ENCODE measurements at regions not wholly inside any gene's neighbourhood (a gene's known extent, or its start where the extent isn't known, plus 50 kb on each side); places are given as distances from the start of the nearest gene placed in this dataset.

- no peak overlapping the region for H3K9ac ChIP-seq (ENCODE audit: low read length)
- H3K4me1 ChIP-seq (ENCODE audit: control insufficient read depth, low read depth, low read length), result no peaks in the 10 kb centered on the region
- H3K36me3 ChIP-seq (ENCODE audit: control insufficient read depth, low read depth, low read length), result no peaks in the 10 kb centered on the region
- H3K27ac ChIP-seq (ENCODE audit: low read length), result no peak overlapping the region
- H3K9me3 ChIP-seq (ENCODE audit: control insufficient read depth, low read depth, low read length), result no peaks in the 10 kb centered on the region
- H3K27me3 ChIP-seq (ENCODE audit: control insufficient read depth, insufficient read depth, low read length), result no peaks in the 10 kb centered on the region
- no peak overlapping the region for H3K4me3 ChIP-seq (ENCODE audit: low read length)
These were observed 247.5 kb upstream of the GOLIM4 start for GRCh38 chr3:168342946-168343850.

- H3K27me3 ChIP-seq (ENCODE audit: control insufficient read depth, insufficient read depth, low read length), result no peaks in the 10 kb centered on the region
- no peaks in the 10 kb centered on the region for H3K4me1 ChIP-seq (ENCODE audit: control insufficient read depth, low read depth, low read length)
- no peak overlapping the region for H3K27ac ChIP-seq (ENCODE audit: low read length)
- H3K9ac ChIP-seq (ENCODE audit: low read length), result no peak overlapping the region
- no peak overlapping the region for H3K4me3 ChIP-seq (ENCODE audit: low read length)
- H3K9me3 ChIP-seq (ENCODE audit: control insufficient read depth, low read depth, low read length), result no peaks in the 10 kb centered on the region
- H3K36me3 ChIP-seq (ENCODE audit: control insufficient read depth, low read depth, low read length), result no peaks in the 10 kb centered on the region
These were observed 246.5 kb upstream of the GOLIM4 start for GRCh38 chr3:168341956-168342936.

GRCh38 chr3:168341192-168341815 is 245.6 kb upstream of the GOLIM4 start:
- Histone ChIP-seq H3K36me3 (ENCODE audit: control insufficient read depth, low read depth, low read length) (no peaks in the 10 kb centered on the region), H3K4me1 (ENCODE audit: control insufficient read depth, low read depth, low read length) (no peaks in the 10 kb centered on the region), H3K4me3 (ENCODE audit: low read length) (no peak overlapping the region), H3K27me3 (ENCODE audit: control insufficient read depth, insufficient read depth, low read length) (no peaks in the 10 kb centered on the region), H3K9ac (ENCODE audit: low read length) (no peak overlapping the region), H3K9me3 (ENCODE audit: control insufficient read depth, low read depth, low read length) (no peaks in the 10 kb centered on the region), H3K27ac (ENCODE audit: low read length) (no peak overlapping the region)

- H3K9me3 ChIP-seq (ENCODE audit: control insufficient read depth, low read depth, low read length), result no peaks in the 10 kb centered on the region
- no peak overlapping the region for H3K4me3 ChIP-seq (ENCODE audit: low read length)
- H3K9ac ChIP-seq (ENCODE audit: low read length), result no peak overlapping the region
- H3K4me1 ChIP-seq (ENCODE audit: control insufficient read depth, low read depth, low read length), result no peaks in the 10 kb centered on the region
- H3K27me3 ChIP-seq (ENCODE audit: control insufficient read depth, insufficient read depth, low read length), result no peaks in the 10 kb centered on the region
- no peaks in the 10 kb centered on the region for H3K36me3 ChIP-seq (ENCODE audit: control insufficient read depth, low read depth, low read length)
- H3K27ac ChIP-seq (ENCODE audit: low read length), result no peak overlapping the region
These were observed 242.4 kb upstream of the GOLIM4 start for GRCh38 chr3:168338161-168338560.

GRCh38 chr3:168336276-168336675 is 240.6 kb upstream of the GOLIM4 start:
- Histone ChIP-seq H3K4me3 (ENCODE audit: low read length) (no peak overlapping the region), H3K27ac (ENCODE audit: low read length) (no peak overlapping the region), H3K36me3 (ENCODE audit: control insufficient read depth, low read depth, low read length) (no peaks in the 10 kb centered on the region), H3K9ac (ENCODE audit: low read length) (no peak overlapping the region), H3K4me1 (ENCODE audit: control insufficient read depth, low read depth, low read length) (no peaks in the 10 kb centered on the region), H3K9me3 (ENCODE audit: control insufficient read depth, low read depth, low read length) (no peaks in the 10 kb centered on the region), H3K27me3 (ENCODE audit: control insufficient read depth, insufficient read depth, low read length) (no peaks in the 10 kb centered on the region)

- Histone ChIP-seq H3K27ac (ENCODE audit: low read length) (no peak overlapping the region), H3K4me1 (ENCODE audit: control insufficient read depth, low read depth, low read length) (no peaks in the 10 kb centered on the region), H3K36me3 (ENCODE audit: control insufficient read depth, low read depth, low read length) (no peaks in the 10 kb centered on the region), H3K4me3 (ENCODE audit: low read length) (no peak overlapping the region), H3K9me3 (ENCODE audit: control insufficient read depth, low read depth, low read length) (no peaks in the 10 kb centered on the region), H3K9ac (ENCODE audit: low read length) (no peak overlapping the region), H3K27me3 (ENCODE audit: control insufficient read depth, insufficient read depth, low read length) (no peaks in the 10 kb centered on the region)
These were observed 237.7 kb upstream of the GOLIM4 start for GRCh38 chr3:168333410-168333935.

- Histone ChIP-seq H3K9ac (ENCODE audit: low read length) (no peak overlapping the region), H3K4me1 (ENCODE audit: control insufficient read depth, low read depth, low read length) (no peaks in the 10 kb centered on the region), H3K27me3 (ENCODE audit: control insufficient read depth, insufficient read depth, low read length) (no peaks in the 10 kb centered on the region), H3K4me3 (ENCODE audit: low read length) (no peak overlapping the region), H3K36me3 (ENCODE audit: control insufficient read depth, low read depth, low read length) (no peaks in the 10 kb centered on the region), H3K27ac (ENCODE audit: low read length) (no peak overlapping the region), H3K9me3 (ENCODE audit: control insufficient read depth, low read depth, low read length) (no peaks in the 10 kb centered on the region)
These were observed 236.0 kb upstream of the GOLIM4 start for GRCh38 chr3:168331756-168332155.

GRCh38 chr3:168330983-168331382 is 235.3 kb upstream of the GOLIM4 start:
- Histone ChIP-seq H3K36me3 (ENCODE audit: control insufficient read depth, low read depth, low read length) (no peaks in the 10 kb centered on the region), H3K4me3 (ENCODE audit: low read length) (no peak overlapping the region), H3K27me3 (ENCODE audit: control insufficient read depth, insufficient read depth, low read length) (no peaks in the 10 kb centered on the region), H3K9me3 (ENCODE audit: control insufficient read depth, low read depth, low read length) (no peaks in the 10 kb centered on the region), H3K27ac (ENCODE audit: low read length) (no peak overlapping the region), H3K4me1 (ENCODE audit: control insufficient read depth, low read depth, low read length) (no peaks in the 10 kb centered on the region), H3K9ac (ENCODE audit: low read length) (no peak overlapping the region)

GRCh38 chr3:168327856-168328255 is 232.1 kb upstream of the GOLIM4 start:
- Histone ChIP-seq H3K4me3 (ENCODE audit: low read length) (no peak overlapping the region), H3K4me1 (ENCODE audit: control insufficient read depth, low read depth, low read length) (no peaks in the 10 kb centered on the region), H3K9me3 (ENCODE audit: control insufficient read depth, low read depth, low read length) (no peaks in the 10 kb centered on the region), H3K36me3 (ENCODE audit: control insufficient read depth, low read depth, low read length) (no peaks in the 10 kb centered on the region), H3K27ac (ENCODE audit: low read length) (no peak overlapping the region), H3K9ac (ENCODE audit: low read length) (no peak overlapping the region), H3K27me3 (ENCODE audit: control insufficient read depth, insufficient read depth, low read length) (no peaks in the 10 kb centered on the region)

GRCh38 chr3:168325684-168326083 is 230.0 kb upstream of the GOLIM4 start:
- Histone ChIP-seq H3K4me3 (ENCODE audit: low read length) (no peak overlapping the region), H3K9ac (ENCODE audit: low read length) (no peak overlapping the region), H3K4me1 (ENCODE audit: control insufficient read depth, low read depth, low read length) (no peaks in the 10 kb centered on the region), H3K9me3 (ENCODE audit: control insufficient read depth, low read depth, low read length) (no peaks in the 10 kb centered on the region), H3K27ac (ENCODE audit: low read length) (no peak overlapping the region), H3K36me3 (ENCODE audit: control insufficient read depth, low read depth, low read length) (no peaks in the 10 kb centered on the region), H3K27me3 (ENCODE audit: control insufficient read depth, insufficient read depth, low read length) (no peaks in the 10 kb centered on the region)

- Histone ChIP-seq H3K27ac (ENCODE audit: low read length) (no peak overlapping the region), H3K9me3 (ENCODE audit: control insufficient read depth, low read depth, low read length) (no peaks in the 10 kb centered on the region), H3K9ac (ENCODE audit: low read length) (no peak overlapping the region), H3K36me3 (ENCODE audit: control insufficient read depth, low read depth, low read length) (no peaks in the 10 kb centered on the region), H3K4me3 (ENCODE audit: low read length) (no peak overlapping the region), H3K27me3 (ENCODE audit: control insufficient read depth, insufficient read depth, low read length) (no peaks in the 10 kb centered on the region), H3K4me1 (ENCODE audit: control insufficient read depth, low read depth, low read length) (no peaks in the 10 kb centered on the region)
These were observed 227.2 kb upstream of the GOLIM4 start for GRCh38 chr3:168322941-168323340.

Measured in iPS-18a (cell line).